KG1 (cell line): ENCODE measurements at regions not wholly inside any gene's neighbourhood (a gene's known extent, or its start where the extent isn't known, plus 50 kb on each side); places are given as distances from the start of the nearest gene placed in this dataset.
"Not testable (repeated sequence)": the region's sequence is repeated elsewhere in the genome, so short reads cannot be mapped to it uniquely, and the experiment has no call there.

Experiments
- DNase-seq: peaks from one replicate; lab custom pipeline; 2025; lab: John Stamatoyannopoulos, UW

DNA sequence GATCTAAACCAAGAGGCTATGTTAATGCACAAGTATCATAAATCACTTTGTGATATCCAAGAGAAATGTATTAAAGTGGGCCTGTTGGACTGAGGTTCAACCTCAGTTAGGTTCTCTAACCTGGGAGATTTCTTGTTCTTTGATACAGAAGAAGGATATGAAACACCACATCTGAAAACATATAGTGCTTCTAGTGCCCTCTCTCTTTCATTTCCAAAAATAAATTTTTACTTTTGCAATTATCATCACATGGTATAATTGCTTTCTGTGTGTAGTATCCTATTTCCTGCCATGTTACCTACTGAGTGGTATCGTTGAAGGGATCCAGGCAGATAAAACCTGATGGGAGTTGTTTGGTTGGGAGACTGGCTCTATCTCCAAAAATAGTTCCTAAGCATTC is 264.9 kb downstream of the CCER1 start:
- no peak for DNase-seq

DNA sequence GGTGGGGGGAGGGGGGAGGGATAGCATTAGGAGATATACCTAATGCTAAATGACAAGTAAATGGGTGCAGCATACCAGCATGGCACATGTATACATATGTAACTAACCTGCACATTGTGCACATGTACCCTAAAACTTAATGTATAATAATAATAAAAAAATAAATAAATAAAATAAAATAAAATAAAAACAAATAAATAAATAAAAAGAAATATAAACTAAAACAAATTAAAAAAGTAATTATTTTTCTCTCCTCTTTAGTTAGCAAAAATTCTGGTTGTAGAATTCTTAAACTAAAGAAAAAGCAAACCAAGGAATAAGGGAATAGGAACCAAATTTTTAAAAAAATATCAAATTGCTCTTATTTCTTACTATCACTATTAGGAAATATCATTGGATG is 267.3 kb downstream of the CCER1 start:
- not testable (repeated sequence) for DNase-seq

DNA sequence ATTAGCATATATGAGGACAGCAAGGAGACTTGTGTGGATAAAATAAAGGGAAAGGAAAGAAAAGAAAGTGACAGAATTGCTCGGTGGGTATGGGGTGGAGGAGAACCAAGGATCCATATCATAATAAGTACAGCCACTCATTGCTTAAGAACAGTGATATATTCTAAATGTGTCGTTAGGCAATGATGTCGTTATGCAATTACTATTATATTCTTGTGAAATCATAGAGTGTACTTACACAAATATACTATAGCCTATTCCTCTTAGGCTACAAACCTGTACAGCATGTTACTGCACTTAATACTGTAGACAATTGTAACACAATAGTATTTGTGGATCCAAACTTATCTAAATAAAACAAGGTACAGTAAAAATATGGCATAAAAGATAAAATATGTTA is 271.1 kb downstream of the CCER1 start:
- no peak for DNase-seq

DNA sequence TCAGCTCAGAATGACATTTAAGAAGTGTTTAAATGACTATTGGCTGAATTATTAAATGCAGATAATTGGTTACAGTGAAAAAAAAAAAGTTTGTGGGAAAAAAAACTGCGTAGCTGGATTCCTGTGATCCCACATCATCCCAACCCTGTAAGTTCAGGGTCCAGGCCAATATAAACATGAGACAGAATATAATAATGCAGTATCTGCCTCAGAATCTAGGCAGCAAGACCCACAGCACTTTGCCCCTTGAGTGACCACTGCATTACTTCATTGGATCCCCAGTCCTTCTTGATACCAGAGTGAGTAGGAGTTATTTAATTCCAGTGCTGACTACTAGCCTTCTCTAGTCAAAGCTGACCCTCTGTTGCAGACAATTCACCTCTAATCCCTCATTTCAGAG is 272.6 kb downstream of the CCER1 start:
- DNase-seq: no peak

DNA sequence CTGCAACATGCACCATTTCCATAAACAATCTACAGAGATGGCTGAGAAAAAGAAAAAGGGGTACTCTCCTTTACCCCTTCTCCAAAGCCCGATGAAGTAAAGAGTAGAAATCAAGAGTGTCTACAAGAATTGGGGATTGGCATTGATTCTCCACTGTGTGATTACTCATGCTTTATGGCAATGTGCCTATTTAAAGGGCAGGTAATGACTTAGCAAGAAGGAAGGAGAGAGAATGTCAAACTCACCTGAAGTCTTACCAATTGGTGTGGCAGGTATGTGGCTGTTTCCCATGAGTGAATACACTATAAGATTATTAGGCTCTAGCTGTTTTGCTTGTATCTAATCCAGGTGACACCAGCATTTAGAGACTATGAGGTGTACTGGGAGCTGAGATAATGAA is 275.3 kb downstream of the CCER1 start:
- DNase-seq: no peak

DNA sequence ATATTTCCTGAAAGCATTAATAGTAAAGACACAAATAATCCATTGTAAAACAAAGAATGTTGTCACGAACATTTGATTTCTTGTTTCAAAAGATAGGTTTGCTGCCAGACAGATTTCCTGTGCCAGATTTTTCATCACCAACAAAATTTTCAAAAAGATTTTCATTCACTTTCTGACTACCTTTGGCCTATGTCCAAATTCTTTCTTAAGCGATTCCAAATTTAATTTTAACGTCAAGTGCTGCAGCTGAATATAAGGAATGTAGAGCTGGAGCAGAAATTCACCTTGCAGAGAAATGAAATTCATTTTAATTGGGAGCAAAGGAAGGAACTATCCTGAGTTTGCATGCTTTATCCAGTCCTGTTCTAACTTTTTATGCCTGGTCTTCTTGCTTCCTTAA is 277.4 kb downstream of the CCER1 start:
- no peak for DNase-seq

DNA sequence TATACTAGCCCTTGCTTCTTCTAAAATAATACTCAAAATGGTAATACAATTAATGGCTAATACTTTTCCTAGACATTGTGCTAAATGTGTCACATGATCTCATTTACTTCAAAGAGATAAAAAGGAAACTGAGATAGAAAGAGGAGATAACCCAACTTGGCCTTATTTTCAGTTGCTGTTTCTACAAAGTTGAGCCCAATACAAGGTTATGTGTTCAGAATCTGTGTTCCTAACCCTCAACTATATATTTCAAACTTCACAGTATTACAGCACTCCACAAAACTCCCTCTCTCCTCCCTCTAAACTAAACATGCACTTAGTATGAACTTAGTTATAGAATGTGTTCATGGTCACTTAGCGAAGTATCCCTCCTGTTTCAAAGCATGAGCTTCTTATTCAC is 277.9 kb downstream of the CCER1 start:
- DNase-seq: no peak

DNA sequence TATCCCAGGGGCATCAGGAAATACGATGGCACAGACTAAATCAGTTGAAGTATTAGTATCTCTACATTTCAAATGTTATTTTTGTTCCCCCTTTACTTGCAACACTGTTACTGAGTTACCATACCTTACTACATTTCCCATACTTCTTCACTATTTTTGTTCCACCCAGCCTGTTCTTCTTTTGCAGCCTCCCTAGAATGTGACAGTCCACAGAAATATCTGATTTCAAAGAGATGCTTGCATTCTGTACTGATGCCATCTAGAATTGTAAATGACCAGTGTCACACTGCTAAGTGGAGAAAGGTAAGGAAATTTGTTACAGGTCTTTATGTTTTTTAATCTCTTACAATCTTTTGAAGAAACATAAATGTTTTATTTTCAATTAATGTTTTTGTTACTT is 279.9 kb downstream of the CCER1 start:
- no peak for DNase-seq

DNA sequence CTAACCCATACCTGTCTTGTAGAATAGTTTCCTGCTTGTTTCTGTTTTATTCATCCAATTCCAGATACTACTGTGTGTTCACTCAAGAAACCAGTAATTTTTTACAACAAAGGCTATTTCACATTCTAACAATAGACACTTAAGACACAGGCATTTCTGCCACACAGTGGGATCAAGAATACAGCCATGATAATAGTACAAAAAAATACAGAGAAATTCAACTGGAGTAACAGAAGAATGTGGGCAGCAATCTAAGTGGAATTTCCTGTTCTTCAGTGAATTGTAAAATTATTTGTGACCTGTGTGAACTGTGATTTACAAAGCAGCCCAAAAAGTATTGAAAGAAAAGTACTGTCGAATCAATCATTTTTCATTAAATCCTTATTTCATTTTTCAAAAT is 282.9 kb downstream of the CCER1 start:
- no peak for DNase-seq

DNA sequence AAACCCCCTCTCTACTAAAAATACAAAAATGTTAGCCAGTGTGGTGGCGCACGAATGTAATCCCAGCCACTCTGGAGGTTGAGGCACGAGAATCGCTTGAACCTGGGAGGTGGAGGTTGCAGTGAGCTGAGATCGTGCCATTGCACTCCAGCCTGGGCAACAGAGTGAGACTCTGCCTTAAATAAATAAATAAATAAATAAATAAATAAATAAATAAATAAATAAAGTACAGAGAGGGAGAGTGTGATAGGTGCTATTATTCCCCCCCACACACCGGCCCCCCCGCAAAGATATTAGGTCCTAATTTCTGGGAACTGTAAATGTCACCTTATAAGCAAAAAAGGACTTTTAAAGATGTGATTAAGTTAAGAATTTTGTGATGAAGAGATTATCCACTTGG is 291.0 kb downstream of the CCER1 start:
- DNase-seq: not testable (repeated sequence)

DNA sequence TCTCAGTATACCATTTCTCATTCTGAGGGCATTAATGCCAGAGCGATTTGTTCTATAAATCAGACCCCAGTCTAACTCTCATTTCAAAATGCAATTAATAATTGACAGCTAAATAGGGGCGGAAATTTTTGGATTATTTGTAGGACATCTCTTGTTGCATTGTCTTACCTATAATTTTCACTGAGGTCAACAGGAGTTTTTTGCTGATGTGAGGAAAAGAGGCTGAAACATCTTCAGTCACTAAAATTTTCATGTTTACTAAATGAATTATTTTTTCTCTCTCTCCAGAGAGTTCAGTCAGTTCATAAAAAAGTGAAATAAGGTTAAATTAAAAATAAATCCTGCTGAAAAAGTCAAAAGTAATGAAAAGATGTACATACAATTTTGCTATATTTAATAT is 295.9 kb downstream of the CCER1 start:
- no peak for DNase-seq

DNA sequence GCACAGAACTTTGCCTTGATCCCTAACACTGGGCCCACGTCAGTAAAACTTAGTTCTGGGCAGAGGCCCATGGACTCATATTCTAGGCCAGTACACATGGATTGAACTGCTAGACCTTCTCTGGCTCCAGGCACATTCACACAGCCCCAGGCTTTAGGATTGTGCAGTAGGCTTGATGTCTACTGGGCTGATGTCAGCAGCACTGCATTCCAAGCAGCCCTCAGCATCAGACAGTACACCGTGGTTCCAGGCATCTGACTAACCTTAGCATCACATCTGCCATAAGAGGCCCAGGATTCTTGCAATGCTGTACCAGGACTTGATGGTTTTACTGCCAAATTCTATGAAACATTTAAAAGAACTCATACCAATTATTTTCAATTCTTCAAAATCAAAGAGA is 301.9 kb downstream of the CCER1 start:
- no peak for DNase-seq

DNA sequence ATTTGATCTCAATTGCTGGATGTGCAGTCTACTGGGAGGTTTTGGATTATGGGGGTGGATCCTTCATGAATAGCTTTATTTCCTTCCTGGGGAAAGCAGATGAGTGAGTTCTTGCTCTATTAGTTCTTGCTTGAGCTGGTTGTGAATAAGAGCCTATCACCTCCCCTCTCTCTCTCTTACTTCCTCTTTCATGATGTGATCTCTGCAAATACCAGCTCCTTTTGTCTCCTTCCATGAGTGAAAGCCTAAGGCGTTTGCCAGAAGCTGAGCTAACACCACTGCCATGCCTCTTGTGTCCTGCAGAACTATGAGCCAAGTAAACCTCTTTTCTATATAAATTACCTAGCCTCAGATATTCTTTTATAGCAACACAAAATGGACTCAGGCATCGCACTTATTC is 302.7 kb downstream of the CCER1 start:
- no peak for DNase-seq

DNA sequence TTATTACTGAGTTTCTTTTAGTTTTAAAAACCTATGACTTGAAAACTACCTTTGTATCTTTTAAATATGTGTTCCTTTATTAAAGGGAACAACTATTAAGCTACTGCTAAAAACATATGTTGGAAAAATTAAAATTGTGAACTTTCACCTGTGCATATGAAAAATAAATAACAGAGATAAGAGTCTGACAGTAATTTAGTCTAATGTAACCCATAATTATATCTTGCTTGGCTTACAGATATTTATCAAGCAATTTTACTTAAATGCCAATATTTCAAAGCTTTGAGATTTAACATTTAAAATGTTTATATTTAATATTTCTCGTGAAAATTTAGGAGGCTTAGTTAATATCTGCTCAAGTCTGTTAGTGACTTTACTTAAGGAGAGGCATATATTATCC is 309.8 kb downstream of the CCER1 start:
- no peak for DNase-seq

DNA sequence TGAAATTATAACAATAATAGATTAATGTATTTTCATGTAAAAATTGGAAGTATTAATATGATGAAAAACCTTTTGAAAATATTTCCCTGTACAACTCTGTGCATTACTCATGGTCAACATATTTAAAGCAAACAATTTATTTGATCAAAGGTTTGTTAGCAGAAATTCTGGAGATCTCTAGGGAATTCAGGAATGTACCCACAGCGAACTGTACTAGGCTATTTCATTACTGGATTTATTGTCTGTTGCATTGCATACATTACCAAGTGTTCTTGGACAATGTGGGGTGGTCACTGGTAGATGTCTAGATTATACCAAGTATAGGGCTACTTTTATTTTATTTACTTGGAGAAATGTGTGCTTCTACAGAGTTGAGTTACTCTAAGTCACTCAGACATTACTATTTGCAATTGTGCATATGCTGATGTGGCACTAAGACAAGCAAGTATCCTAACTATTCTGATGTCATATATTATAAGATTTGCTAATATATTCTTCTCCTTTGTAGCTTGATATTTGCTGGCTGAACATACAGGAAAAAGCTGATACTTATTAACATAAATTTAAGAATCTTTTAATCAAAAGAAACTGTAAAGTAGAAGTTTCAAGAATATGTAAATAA is 323.3 kb downstream of the CCER1 start:
- DNase-seq: no peak

DNA sequence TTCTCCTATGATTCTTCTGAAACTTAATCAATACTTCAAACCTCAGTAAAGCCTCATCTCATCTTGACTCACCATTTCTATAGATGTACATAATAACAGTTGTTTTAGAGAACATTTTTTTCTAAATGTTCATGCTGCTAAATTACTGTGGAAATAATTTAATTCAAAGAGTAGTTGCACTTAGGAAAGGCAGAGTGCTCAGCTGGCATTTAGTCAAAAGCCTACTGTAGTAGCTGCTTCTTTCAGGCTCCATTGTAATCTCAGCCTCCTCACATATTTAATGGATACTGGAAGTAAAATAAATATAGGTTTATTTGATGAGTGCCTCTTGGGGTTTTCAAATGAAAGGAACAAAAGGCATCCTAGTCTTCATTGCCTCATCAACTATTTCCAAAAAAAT is 325.0 kb downstream of the CCER1 start:
- no peak for DNase-seq

DNA sequence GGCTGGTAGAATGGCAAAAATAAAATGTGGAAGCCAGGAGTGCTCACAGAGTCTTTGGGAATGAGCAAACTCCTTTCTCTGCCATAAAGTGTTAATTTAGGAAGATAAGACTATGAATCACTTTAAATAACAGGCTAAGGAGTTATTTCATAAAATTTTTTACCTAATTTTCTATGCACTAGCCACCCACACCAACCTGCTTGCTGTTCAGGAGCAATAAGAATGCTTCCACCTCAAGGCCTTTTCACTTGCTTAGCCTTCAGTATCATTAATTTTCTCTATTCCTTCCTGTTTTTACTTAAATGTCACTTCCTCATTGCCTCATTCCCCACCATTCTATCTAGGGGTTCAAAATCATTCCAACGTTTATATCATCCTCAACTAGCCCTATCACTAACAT is 326.8 kb downstream of the CCER1 start:
- DNase-seq: no peak

DNA sequence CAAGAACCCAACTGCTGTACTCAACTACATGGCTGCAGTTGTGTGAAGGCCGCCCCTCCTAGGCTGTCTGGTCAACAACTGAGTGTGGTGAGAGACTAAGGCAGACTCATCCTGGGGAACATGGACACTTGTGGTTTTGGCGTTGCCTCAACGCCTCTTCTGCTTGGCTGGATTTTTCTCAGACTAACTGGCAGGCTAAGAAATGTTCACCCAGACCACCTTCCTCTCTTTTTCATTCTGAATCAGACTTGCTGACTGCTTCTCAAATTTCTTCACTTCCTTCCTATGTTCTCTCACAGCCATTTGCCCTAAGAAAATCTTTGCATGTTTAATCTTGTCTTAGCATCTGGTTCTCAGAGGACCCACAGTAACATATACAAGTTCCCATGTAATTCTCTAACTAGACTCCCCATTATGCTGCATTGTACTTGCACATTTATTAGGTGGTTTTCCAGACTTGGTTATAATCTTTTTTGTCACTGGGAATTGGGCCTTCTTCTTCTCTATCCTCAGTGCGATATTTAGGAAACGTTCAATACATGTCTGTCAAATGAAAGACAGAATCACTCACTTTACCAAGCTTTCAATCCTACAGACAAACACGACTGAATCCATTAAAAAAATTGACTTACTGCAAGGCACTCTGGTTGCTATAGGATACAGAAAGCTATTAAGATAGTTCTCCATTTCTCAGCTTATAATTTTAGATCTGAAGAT is 327.6 kb downstream of the CCER1 start:
- DNase-seq: no peak

DNA sequence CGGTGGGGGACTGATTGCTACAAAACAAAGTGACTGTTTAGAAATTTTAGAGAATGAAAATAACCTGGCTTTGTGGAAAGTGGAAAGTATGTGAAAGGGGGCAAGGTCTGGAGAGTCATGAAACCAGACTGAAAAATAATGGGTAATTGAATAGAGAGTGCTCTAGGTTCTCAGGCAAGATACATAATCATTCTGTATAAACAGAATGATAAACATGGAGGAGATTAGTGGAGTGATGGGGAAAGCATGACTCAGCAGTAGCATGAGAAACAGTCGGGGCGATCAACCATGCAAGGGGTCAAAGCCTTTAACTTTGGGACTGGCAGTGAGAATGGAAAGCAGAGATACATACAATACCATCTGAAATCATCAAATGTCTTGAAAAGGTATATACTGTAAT is 332.5 kb downstream of the CCER1 start:
- DNase-seq: no peak

DNA sequence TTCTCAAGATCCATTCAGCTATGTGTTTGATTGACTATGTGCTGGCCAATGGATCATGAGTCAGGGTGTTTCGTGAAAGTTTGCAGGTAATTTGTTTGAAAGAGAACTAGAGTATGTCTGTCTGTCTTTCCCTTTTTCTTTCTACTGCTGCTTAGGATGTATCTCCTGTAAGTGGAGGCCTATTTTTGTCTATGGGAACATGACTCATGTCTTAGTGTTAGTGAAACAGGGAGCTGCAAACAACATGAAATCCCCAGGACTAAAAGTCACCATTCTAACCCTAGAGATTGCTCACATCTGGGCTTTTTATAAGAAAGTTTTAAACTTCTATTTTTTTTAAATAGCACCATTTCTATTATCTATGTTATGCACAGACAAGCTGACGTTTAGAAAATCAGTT is 333.0 kb downstream of the CCER1 start:
- no peak for DNase-seq

DNA sequence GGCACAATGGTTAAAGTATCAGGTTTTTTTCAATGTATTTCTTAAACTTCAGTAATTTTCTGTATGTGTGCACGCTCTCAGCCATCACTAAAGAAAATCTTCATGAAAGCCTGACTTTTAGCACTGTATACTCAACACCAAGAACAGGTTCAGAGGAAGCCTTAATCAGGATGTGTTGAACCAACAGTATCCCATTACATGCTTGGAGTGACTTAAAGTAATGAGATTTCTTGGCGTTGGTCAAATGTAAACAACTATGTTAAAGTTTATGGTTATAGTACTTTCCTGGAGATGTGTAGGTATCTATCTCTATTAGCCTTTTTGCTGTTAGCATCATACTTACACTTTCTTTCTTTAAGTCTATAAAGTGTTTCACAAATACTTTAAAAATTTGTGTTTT is 335.0 kb downstream of the CCER1 start:
- DNase-seq: no peak

DNA sequence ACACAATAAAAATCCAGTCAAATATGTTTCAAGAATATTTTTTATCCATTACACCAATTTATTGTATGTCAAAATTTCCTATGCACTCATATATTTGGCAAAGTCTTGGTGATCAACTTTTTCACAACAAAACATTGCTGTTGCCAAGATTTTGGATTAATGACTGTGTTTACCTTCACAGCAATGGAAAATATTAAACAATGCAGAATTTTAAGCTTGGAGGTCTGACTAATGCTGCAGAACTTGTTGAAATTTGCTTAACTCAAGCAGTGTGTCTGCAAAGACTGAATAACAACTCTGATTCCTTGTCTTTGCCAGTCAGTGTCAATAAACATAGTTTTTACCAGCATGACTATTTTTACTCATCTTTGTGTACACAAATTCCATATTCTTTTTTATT is 336.4 kb downstream of the CCER1 start:
- DNase-seq: no peak

DNA sequence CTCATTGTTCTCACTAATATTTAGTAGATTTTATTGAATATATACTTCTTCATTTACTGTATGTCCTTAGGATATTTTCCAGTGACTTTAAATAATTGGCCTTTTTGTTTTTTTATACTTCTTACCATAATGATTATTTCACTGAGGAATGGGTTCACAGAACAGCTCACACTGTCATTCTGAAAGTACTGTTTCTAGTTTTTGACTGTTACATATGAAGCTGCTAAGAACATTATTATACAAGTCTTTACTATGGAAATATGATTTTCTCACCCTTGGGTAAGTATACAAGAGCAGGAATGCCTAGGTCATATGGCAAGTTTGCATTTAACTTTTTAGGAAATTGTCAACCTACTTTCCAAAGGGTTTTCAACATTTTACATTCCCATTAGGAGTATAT is 343.1 kb downstream of the CCER1 start:
- DNase-seq: no peak

DNA sequence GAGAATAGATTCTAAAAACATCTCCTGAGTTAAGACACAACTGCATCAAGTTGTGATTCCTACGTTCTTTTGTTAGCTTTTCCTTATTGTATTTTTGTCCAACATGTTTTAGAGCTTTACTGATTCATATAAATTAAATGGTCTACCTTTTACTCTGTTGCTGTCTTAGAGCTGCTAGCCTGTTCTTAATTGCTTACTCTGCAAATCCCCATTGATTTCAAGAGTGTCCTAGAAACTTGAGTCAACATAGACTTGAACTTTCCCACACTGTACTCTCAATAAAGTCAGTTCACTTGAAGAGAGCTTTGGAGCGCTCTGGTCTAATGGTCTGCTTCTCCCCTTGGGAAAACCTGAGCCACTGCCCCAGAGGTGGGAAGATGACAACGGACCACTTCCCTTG is 343.9 kb downstream of the CCER1 start:
- DNase-seq: no peak
